Suprapubic skin (tissue), 4 donors: ENCODE measurements at regions not wholly inside any gene's neighbourhood (a gene's known extent, or its start where the extent isn't known, plus 50 kb on each side); places are given as distances from the start of the nearest gene placed in this dataset.

Experiments used
- EP300 ChIP-seq: sonication (generic); formaldehyde crosslinking; IDR thresholded peaks from one replicate; pipeline ENCODE4 v1.6.1; 2017; ENCODE audit warnings: antibody characterized with exemption
- POLR2AphosphoS5 ChIP-seq, 3 donors: sonication (generic); formaldehyde crosslinking; IDR thresholded peaks; one replicate each; pipeline ENCODE4 v1.6.1; 2017; ENCODE audit warnings: antibody characterized with exemption in 3 of 3
- TF ChIP-seq, protein P1 (sequence below), 2 donors: fragments of 200-600 bp in 1 of 2; fragments of 450-650 bp in 1 of 2; sonication (generic) in 1 of 2; IDR thresholded peaks; one replicate each; pipeline ENCODE4 v1.5.1; 2016 to 2019; ENCODE audit warnings: antibody characterized with exemption in 2 of 2, mild to moderate bottlenecking in 1 of 2, moderate library complexity in 1 of 2

DNA sequence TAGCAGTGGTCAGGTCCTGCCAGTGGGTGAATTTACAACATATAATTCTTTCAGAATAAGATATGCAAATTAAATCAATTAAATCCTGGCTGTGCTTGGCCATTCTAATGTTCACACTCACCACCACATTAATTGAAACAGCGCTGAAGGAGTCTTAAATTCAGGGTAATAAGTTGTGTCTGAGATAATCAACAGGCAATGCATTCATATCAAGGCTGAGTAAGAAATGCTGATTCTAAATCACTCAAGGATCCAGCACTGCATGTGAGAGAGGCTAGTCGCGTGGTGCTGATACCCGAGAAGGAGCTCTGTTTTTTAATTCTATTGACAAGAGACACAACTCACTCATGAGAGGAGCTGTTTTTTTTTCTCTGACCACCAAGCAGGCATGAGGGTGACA, 588.8 kb upstream of the ADAMTS9 start:
- TF ChIP-seq, protein P1, sequence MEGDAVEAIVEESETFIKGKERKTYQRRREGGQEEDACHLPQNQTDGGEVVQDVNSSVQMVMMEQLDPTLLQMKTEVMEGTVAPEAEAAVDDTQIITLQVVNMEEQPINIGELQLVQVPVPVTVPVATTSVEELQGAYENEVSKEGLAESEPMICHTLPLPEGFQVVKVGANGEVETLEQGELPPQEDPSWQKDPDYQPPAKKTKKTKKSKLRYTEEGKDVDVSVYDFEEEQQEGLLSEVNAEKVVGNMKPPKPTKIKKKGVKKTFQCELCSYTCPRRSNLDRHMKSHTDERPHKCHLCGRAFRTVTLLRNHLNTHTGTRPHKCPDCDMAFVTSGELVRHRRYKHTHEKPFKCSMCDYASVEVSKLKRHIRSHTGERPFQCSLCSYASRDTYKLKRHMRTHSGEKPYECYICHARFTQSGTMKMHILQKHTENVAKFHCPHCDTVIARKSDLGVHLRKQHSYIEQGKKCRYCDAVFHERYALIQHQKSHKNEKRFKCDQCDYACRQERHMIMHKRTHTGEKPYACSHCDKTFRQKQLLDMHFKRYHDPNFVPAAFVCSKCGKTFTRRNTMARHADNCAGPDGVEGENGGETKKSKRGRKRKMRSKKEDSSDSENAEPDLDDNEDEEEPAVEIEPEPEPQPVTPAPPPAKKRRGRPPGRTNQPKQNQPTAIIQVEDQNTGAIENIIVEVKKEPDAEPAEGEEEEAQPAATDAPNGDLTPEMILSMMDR (IDR thresholded peaks at IDR 0.05): no peak
- TF ChIP-seq EP300 (no peak), POLR2AphosphoS5 (IDR thresholded peaks at IDR 0.05) (no peak)
